Right lobe of liver (tissue), 6 donors: ENCODE measurements at regions not wholly inside any gene's neighbourhood (a gene's known extent, or its start where the extent isn't known, plus 50 kb on each side); places are given as distances from the start of the nearest gene placed in this dataset.

Experiments
- ATAC-seq, 4 donors: fragments of 200-7000 bp; cut with Tn5 transposase; one replicate each; pipeline ENCODE4 v1.9.1; 2020; ENCODE audit warnings: mild to moderate bottlenecking in 4 of 4, moderate library complexity in 4 of 4
- DNase-seq, 3 donors: peaks; one replicate each; pipeline ENCODE4 v3.0.0-alpha.2; 2020
- H3K27ac ChIP-seq, 3 donors: fragments of 200-600 bp; one replicate each; pipeline ENCODE4 v1.8.0; 2022
- H3K27me3 ChIP-seq, 2 donors: fragments of 200-600 bp; one replicate each; pipeline ENCODE4 v1.8.0; 2022
- H3K36me3 ChIP-seq, 4 donors: fragments of 200-600 bp; sonication (generic) in 1 of 4; one replicate each; pipeline versions ENCODE4 v1.5.1 to v1.8.0; 2017 to 2022; ENCODE audit warnings: control low read depth in 1 of 4
- H3K4me1 ChIP-seq, 4 donors: fragments of 200-600 bp; sonication (generic) in 1 of 4; one replicate each; pipeline versions ENCODE4 v1.5.1 to v1.8.0; 2017 to 2022; ENCODE audit warnings: control low read depth in 1 of 4
- H3K4me3 ChIP-seq, 3 donors: fragments of 200-600 bp; one replicate each; pipeline ENCODE4 v1.8.0; 2022
- H3K9me3 ChIP-seq, 4 donors: fragments of 200-600 bp; sonication (generic) in 1 of 4; one replicate each; pipeline versions ENCODE4 v1.5.1 to v1.8.0; 2017 to 2022; ENCODE audit warnings: control low read depth in 1 of 4
- POLR2A ChIP-seq: fragments of 450-650 bp; IDR thresholded peaks from one replicate; pipeline ENCODE4 v1.6.1; 2017; ENCODE audit warnings: antibody characterized with exemption, mild to moderate bottlenecking
- WGBS: methylation state at CpG from one replicate; pipeline ENCODE4 v1.1.6; 2018; ENCODE audit warnings: low coverage, low lambda C conversion rate; ENCODE audit not compliant: insufficient coverage; ENCODE audit errors: missing lambda C conversion rate; 5-methylcytosine and 5-hydroxymethylcytosine counted together
- intact Hi-C, 2 donors: fragments of 100-400 bp; cut with DNase I; formaldehyde crosslinking; loops; one replicate each; pipeline versions ENCODE4 v1.11.2 to v1.14.1; 2022
- TF ChIP-seq, protein P1 (sequence below), 4 donors: fragments of 200-600 bp in 3 of 4; fragments of 450-650 bp in 1 of 4; IDR thresholded peaks; one replicate each; pipeline versions ENCODE4 v1.5.1 to v1.8.0; 2016 to 2022; ENCODE audit warnings: antibody characterized with exemption in 4 of 4, mild to moderate bottlenecking in 2 of 4
- donor health status: DM: no; HTN: yes; CAD: no.
- donor health status: DM: no; HTN: no; CAD: no.
- donor health status: DM: no; HTN: no; CAD: no.
- donor health status: DM: no; HTN: yes; CAD: no.
- donor health status: DM: no; HTN: yes; CAD: no.

DNA sequence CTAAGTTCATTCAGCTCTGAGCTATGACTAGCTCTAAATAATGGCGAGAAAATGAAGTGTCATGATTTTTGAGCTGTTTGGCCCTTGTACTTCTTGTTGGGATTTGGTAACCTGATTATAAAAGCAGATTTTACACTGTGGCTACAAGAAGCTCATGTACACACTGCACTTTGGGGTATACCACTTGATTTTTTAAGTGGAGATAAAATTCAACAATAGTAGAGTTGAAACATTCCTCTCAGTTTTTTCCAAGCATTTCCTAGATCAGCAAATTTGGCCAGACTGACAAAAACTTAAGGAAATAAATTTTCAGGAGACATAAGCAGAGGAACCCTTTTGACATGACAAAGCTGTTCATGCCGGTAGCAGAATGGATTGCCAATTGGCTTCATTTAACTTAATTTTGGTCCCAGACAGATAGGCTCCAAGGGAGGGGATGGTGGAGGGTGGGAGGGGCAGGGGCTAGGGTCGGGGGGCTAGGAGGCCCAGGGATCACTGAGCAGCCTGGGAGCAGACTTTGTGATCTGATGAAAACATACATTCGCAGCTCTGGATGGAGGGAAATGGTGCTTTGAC, 575.9 kb downstream of the METTL15 start:
- intact Hi-C loops = no loop called here
- TF ChIP-seq, protein P1, sequence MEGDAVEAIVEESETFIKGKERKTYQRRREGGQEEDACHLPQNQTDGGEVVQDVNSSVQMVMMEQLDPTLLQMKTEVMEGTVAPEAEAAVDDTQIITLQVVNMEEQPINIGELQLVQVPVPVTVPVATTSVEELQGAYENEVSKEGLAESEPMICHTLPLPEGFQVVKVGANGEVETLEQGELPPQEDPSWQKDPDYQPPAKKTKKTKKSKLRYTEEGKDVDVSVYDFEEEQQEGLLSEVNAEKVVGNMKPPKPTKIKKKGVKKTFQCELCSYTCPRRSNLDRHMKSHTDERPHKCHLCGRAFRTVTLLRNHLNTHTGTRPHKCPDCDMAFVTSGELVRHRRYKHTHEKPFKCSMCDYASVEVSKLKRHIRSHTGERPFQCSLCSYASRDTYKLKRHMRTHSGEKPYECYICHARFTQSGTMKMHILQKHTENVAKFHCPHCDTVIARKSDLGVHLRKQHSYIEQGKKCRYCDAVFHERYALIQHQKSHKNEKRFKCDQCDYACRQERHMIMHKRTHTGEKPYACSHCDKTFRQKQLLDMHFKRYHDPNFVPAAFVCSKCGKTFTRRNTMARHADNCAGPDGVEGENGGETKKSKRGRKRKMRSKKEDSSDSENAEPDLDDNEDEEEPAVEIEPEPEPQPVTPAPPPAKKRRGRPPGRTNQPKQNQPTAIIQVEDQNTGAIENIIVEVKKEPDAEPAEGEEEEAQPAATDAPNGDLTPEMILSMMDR (IDR thresholded peaks at IDR 0.05) = no peak
- no peak for TF ChIP-seq POLR2A
- no peaks in the 10 kb centered on the region for H3K27me3 ChIP-seq
- H3K36me3 ChIP-seq = no peaks in the 10 kb centered on the region
- H3K4me3 ChIP-seq = no peak overlapping the region
- 28% methylated on average over 4 of the region's 4 CpGs for WGBS
- no peaks in the 10 kb centered on the region for H3K4me1 ChIP-seq
- H3K9me3 ChIP-seq = no peaks in the 10 kb centered on the region
- no peak for DNase-seq
- no peak for ATAC-seq
- no peak overlapping the region for H3K27ac ChIP-seq

DNA sequence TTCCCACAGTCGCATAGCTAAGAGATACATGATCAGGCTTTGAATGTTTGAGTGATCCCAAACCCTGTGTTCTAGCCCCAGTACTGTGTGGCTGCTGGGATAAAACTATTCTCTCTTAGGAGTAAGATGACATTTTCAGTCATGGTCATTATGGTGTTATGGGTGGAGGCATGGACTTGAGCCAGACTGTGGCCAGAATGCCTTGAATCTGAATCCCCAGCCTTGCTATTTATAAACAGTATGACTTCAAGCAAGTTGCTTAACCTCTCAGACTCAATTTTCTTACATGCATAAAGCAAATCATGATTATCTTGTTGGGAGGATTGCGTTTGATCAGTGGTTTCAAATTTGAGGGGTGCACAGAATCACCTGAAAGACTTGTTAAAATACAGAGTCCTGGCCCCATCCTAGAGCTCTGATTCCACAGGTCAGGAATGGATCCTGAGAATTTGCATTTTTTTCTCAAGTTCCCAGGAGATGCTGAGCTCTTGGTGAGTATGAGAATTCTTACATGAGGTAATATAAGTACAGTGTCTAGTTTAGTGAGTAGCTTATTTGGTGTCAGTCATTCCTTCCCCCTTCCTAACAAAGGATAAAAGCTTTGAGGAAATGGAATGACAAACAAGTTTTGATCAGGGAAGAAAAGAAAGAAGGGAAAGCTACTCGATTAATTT, 571.7 kb downstream of the METTL15 start:
- Histone ChIP-seq H3K36me3 (no peaks in the 10 kb centered on the region), H3K27me3 (no peaks in the 10 kb centered on the region), H3K4me3 (no peak overlapping the region), H3K27ac (no peak overlapping the region), H3K4me1 (no peaks in the 10 kb centered on the region), H3K9me3 (no peaks in the 10 kb centered on the region)
- WGBS = 72% methylated on average over 3 of the region's 3 CpGs
- TF ChIP-seq POLR2A = no peak
- TF ChIP-seq, protein P1 (IDR thresholded peaks at IDR 0.05) = no peak
- ATAC-seq (no peak), DNase-seq (no peak)
- intact Hi-C loops = no loop called here

DNA sequence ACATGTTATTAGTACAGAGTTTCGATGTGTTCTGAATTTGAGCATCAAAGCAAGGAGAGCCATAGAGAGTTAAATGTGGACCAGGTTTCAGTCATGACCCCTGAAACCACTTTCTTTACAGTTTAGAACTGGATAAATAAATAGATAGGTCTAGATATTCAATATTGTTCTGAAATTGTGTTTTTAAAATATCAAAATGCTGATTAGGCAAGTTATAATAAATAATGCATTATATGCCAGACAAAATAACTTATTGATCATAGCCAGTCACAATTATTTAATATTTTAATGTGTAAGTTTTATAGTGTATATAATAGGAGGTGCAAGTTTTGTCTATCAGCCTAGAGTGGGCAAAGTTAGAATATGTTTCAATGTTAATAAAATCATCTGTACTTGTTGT, 569.5 kb downstream of the METTL15 start:
- Histone ChIP-seq H3K27me3 (no peaks in the 10 kb centered on the region), H3K4me3 (no peak overlapping the region), H3K4me1 (no peaks in the 10 kb centered on the region), H3K36me3 (no peaks in the 10 kb centered on the region), H3K9me3 (no peaks in the 10 kb centered on the region), H3K27ac (no peak overlapping the region)
- WGBS = 69% methylated on average over 1 of the region's 1 CpG
- TF ChIP-seq, protein P1 (IDR thresholded peaks at IDR 0.05) = no peak
- no peak for TF ChIP-seq POLR2A
- no peak for DNase-seq
- intact Hi-C loops = no loop called here
- ATAC-seq = no peak

DNA sequence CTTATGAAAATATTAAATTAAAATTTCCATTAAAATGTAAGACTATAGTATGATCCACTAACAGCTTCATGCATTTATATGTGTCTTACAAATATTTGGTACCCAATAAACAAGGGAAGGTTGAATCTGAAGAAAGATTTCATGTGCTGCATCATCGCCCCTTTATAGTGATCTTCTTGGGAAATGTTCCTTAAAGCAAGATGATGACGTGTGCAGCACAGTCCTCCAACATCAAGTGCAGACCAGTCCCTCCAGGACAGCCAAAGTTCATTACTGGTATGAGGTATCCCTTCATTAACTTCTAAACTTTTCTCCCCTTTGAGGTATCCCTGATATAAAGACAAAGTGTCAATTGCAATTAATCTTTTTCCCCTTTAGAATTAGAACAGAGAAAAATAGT, 567.0 kb downstream of the METTL15 start:
- intact Hi-C loops = no loop called here
- DNase-seq (no peak), ATAC-seq (no peak)
- Histone ChIP-seq H3K36me3 (no peaks in the 10 kb centered on the region), H3K9me3 (no peaks in the 10 kb centered on the region), H3K4me3 (no peak overlapping the region), H3K4me1 (no peaks in the 10 kb centered on the region), H3K27ac (no peak overlapping the region), H3K27me3 (no peaks in the 10 kb centered on the region)
- 64% methylated on average over 2 of the region's 2 CpGs for WGBS
- TF ChIP-seq, protein P1 (IDR thresholded peaks at IDR 0.05) = no peak
- no peak for TF ChIP-seq POLR2A
